HL-60 (cell line): ENCODE measurements at regions not wholly inside any gene's neighbourhood (a gene's known extent, or its start where the extent isn't known, plus 50 kb on each side); places are given as distances from the start of the nearest gene placed in this dataset.

Experiments used
- DNase-seq, 2 experiments: peaks; one replicate each; pipeline ENCODE4 v3.0.0-alpha.2; 2010 to 2020; ENCODE audit warnings: low read depth in 1 of 2, low spot score in 1 of 2
- H3K27ac ChIP-seq: fragments of 250-450 bp; sonication (Bioruptor Pico); replicated peaks from 2 replicates; pipeline ENCODE4 v1.5.1; 2020; ENCODE audit warnings: mild to moderate bottlenecking, moderate library complexity
- H3K27me3 ChIP-seq: fragments of 250-450 bp; sonication (Bioruptor Pico); 2 replicates; pipeline ENCODE4 v1.5.1; 2021; ENCODE audit warnings: mild to moderate bottlenecking, moderate library complexity; ENCODE audit not compliant: insufficient read depth, poor library complexity, severe bottlenecking
- H3K4me3 ChIP-seq: replicated peaks from 2 replicates; pipeline ENCODE4 v1.5.1; 2011; ENCODE audit warnings: mild to moderate bottlenecking, control low read depth, low read length; ENCODE audit not compliant: insufficient read depth
- GABPA ChIP-seq: IDR thresholded peaks from 2 replicates; pipeline ENCODE4 v1.6.1; 2012; ENCODE audit warnings: low read depth
- POLR2AphosphoS5 ChIP-seq: IDR thresholded peaks from 2 replicates; pipeline ENCODE4 v1.6.1; 2012; ENCODE audit warnings: low read depth
- SPI1 ChIP-seq: IDR thresholded peaks from 2 replicates; pipeline ENCODE4 v1.6.1; 2012; ENCODE audit warnings: low read depth, mild to moderate bottlenecking, borderline replicate concordance
- TF ChIP-seq, protein P1 (sequence below): IDR thresholded peaks from one replicate; pipeline ENCODE4 v1.5.1; 2011; ENCODE audit warnings: low read length, control low read depth, inconsistent platforms; ENCODE audit not compliant: insufficient read depth
- TF ChIP-seq, protein P2 (sequence below): IDR thresholded peaks from 2 replicates; pipeline ENCODE4 v1.6.1; 2012; ENCODE audit warnings: low read depth; ENCODE audit not compliant: insufficient replicate concordance

DNA sequence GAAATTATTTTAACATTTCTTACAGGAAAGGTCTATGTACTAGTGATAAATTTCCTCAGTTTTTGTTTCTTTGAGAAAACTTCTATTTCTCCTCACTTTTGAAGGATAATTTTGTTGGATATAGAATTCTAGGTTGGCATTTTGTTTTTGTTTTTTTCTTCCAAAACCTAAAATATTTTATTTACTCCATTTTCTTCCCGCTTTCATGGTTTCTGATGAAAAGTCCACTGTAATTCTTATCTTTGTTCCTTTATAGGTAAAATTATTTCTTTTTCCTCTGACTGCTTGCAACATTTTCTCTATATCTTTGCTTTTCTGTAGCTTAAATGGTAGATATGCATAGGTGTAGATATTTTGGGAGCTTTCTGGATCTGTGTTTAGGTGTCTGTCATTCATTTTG is 153.9 kb upstream of the DSCAM start:
- no peak for TF ChIP-seq POLR2AphosphoS5
- TF ChIP-seq SPI1: no peak
- Histone ChIP-seq H3K27me3 (no peaks in the 10 kb centered on the region), H3K4me3 (no peak overlapping the region), H3K27ac (no peak overlapping the region)
- DNase-seq: no peak

DNA sequence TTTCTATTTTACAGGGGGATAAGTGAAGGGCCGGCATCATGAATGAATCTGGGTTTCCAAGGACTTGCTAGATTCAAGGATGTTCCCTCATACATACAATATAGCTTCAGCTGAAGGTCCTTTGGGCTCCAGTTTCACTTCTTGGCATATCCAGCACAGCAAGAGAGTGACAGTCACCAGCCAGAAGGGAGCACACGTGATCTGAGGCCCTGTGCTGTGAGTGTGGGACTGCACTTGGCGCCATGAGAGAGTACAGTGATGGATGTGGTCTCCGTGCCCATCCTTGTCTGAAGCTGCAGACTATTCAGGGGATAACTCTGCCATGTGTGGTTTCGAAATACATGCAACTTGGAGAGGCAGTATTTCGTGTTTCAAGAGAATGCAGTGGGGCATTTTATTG is 159.7 kb upstream of the DSCAM start:
- TF ChIP-seq GABPA: no peak
- TF ChIP-seq SPI1: no peak
- no peak for TF ChIP-seq POLR2AphosphoS5
- TF ChIP-seq, protein P1, sequence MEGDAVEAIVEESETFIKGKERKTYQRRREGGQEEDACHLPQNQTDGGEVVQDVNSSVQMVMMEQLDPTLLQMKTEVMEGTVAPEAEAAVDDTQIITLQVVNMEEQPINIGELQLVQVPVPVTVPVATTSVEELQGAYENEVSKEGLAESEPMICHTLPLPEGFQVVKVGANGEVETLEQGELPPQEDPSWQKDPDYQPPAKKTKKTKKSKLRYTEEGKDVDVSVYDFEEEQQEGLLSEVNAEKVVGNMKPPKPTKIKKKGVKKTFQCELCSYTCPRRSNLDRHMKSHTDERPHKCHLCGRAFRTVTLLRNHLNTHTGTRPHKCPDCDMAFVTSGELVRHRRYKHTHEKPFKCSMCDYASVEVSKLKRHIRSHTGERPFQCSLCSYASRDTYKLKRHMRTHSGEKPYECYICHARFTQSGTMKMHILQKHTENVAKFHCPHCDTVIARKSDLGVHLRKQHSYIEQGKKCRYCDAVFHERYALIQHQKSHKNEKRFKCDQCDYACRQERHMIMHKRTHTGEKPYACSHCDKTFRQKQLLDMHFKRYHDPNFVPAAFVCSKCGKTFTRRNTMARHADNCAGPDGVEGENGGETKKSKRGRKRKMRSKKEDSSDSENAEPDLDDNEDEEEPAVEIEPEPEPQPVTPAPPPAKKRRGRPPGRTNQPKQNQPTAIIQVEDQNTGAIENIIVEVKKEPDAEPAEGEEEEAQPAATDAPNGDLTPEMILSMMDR: no peak
- TF ChIP-seq, protein P2, sequence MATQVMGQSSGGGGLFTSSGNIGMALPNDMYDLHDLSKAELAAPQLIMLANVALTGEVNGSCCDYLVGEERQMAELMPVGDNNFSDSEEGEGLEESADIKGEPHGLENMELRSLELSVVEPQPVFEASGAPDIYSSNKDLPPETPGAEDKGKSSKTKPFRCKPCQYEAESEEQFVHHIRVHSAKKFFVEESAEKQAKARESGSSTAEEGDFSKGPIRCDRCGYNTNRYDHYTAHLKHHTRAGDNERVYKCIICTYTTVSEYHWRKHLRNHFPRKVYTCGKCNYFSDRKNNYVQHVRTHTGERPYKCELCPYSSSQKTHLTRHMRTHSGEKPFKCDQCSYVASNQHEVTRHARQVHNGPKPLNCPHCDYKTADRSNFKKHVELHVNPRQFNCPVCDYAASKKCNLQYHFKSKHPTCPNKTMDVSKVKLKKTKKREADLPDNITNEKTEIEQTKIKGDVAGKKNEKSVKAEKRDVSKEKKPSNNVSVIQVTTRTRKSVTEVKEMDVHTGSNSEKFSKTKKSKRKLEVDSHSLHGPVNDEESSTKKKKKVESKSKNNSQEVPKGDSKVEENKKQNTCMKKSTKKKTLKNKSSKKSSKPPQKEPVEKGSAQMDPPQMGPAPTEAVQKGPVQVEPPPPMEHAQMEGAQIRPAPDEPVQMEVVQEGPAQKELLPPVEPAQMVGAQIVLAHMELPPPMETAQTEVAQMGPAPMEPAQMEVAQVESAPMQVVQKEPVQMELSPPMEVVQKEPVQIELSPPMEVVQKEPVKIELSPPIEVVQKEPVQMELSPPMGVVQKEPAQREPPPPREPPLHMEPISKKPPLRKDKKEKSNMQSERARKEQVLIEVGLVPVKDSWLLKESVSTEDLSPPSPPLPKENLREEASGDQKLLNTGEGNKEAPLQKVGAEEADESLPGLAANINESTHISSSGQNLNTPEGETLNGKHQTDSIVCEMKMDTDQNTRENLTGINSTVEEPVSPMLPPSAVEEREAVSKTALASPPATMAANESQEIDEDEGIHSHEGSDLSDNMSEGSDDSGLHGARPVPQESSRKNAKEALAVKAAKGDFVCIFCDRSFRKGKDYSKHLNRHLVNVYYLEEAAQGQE: no peak
- Histone ChIP-seq H3K4me3 (no peak overlapping the region), H3K27me3 (no peaks in the 10 kb centered on the region), H3K27ac (no peak overlapping the region)
- DNase-seq: no peak

DNA sequence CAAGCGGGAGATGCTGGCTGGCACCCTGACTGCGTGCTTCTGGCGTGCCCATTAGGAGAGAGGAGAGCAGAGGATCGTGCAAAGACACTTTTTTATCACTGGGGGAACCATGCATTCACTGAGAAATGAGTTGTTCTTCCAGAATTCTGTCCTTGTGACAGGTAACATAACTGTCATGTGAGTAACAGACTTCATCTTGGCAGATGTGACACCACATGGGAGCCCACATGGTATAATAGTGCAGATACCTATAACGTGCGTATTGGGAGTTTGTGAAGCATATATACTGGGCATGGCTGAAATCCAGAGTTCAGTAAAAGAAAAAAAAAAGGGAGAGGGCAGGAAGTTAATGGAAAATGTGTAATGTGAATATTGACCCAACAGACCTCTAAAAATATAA is 159.6 kb upstream of the BACE2 start:
- TF ChIP-seq POLR2AphosphoS5 (no peak), GABPA (no peak)

DNA sequence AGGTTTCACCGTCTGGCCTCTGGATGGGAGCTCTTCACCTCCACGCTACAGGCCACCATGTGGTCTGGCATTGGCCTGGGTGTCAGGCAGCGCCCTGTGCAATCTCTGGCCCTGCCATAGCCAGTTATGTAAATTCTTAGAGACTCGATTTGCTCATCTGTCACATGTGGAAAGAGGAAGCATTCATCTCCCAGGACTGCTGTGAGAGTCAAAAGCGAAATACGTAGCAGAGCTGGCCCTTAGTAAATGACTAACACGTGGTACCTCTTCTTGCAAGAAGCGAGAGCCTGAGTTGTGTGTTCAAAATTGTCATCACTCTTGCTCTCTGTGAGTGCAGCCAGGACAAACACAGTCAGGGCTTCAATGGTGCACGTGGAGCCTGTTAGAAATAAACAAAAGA is 159.0 kb upstream of the BACE2 start:
- peak in 1 of 2 experiments; percentile 11 for DNase-seq

More for the DNA sequence above, 159.6 kb upstream of the BACE2 start:
- no peak overlapping the region for H3K4me3 ChIP-seq
- no peak overlapping the region for H3K27ac ChIP-seq
- no peaks in the 10 kb centered on the region for H3K27me3 ChIP-seq
- DNase-seq: no peak

DNA sequence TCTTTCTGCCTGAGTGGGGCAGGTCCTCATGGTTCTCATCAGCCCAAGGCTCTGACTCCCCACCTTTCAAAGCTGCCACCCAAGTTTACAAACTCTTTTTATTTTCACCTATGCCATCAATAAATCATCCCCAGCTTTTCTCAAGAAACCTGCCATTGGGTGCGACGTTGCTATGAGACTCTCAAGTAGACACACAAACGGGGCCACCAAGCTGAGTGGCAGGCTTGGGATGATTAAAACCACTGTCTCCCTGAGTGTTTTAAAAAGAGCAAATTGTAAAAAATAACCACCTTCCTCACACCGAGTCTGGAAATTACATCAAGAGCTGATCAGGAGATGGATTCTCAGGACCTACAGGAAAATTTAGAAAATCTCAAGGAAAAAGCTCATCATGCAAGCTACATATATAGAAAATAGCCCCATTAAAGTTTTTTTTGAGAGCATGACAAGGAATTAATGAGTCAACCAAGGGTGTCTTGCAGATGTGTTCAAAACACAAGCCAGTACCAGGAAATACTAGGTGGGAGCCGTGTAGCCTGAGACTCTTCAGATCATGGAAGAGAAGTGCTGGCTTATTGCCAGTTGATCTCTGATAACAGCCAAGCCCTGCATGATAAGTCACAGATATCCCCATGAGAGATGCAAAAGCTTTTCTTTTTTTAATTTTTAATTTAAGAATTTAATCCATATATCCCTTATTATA is 158.4 kb upstream of the BACE2 start:
- H3K27me3 ChIP-seq: no peaks in the 10 kb centered on the region
- TF ChIP-seq SPI1 (no peak), POLR2AphosphoS5 (no peak), GABPA (no peak)
- TF ChIP-seq, protein P2: no peak
- TF ChIP-seq, protein P1: no peak
- no peak overlapping the region for H3K4me3 ChIP-seq
- no peak for DNase-seq
- H3K27ac ChIP-seq: no peak overlapping the region

More for the DNA sequence above, 159.0 kb upstream of the BACE2 start:
- Histone ChIP-seq H3K4me3 (no peak overlapping the region), H3K27me3 (no peaks in the 10 kb centered on the region), H3K27ac (no peak overlapping the region)
- no peak for TF ChIP-seq SPI1
- no peak for TF ChIP-seq POLR2AphosphoS5
